ENCODE measurements at regions not wholly inside any gene's neighbourhood (a gene's known extent, or its start where the extent isn't known, plus 50 kb on each side); places are given as distances from the start of the nearest gene placed in this dataset.
A peak's percentile ranks its signal among the peaks of the same experiment; 100 is the strongest.

GRCh38 chr2:128531856-128532255 lies 213.2 kb upstream of the HS6ST1 start:
- no peak for DNase-seq (ENCODE audit: low read depth)
- no peak overlapping the region for H3K4me3 ChIP-seq (ENCODE audit: low read length)
- TF ChIP-seq CTCF (conservative IDR thresholded peaks at IDR 0.05; ENCODE audit: low read length), result peak; percentile 22; the same call in 1 of the 2 replicates

GRCh38 chr2:128533101-128533500 lies 214.4 kb upstream of the HS6ST1 start:
- no peak overlapping the region for H3K4me3 ChIP-seq (ENCODE audit: low read length)
- no peak for TF ChIP-seq CTCF (conservative IDR thresholded peaks at IDR 0.05; ENCODE audit: low read length)
- DNase-seq (ENCODE audit: low read depth), result no peak

- TF ChIP-seq CTCF (conservative IDR thresholded peaks at IDR 0.05; ENCODE audit: low read length), result no peak
These were observed 216.2 kb upstream of the HS6ST1 start for GRCh38 chr2:128534688-128535392.

GRCh38 chr2:128535953-128536352 lies 217.3 kb upstream of the HS6ST1 start:
- TF ChIP-seq CTCF (conservative IDR thresholded peaks at IDR 0.05; ENCODE audit: low read length), result no peak
- DNase-seq (ENCODE audit: low read depth), result peak; percentile 80
- H3K4me3 ChIP-seq (ENCODE audit: low read length), result no peak overlapping the region

More at GRCh38 chr2:128534688-128535392, 216.2 kb upstream of the HS6ST1 start:
- no peak for DNase-seq (ENCODE audit: low read depth)
- no peak overlapping the region for H3K4me3 ChIP-seq (ENCODE audit: low read length)

GRCh38 chr2:128536925-128537620 lies 218.4 kb upstream of the HS6ST1 start:
- no peak for TF ChIP-seq CTCF (conservative IDR thresholded peaks at IDR 0.05; ENCODE audit: low read length)
- H3K4me3 ChIP-seq (ENCODE audit: low read length), result no peak overlapping the region
- peak; percentile 79 for DNase-seq (ENCODE audit: low read depth)

- DNase-seq (ENCODE audit: low read depth), result peak; percentile 49
These were observed 219.0 kb upstream of the HS6ST1 start for GRCh38 chr2:128537646-128538045.

More at GRCh38 chr2:128537646-128538045, 219.0 kb upstream of the HS6ST1 start:
- no peak overlapping the region for H3K4me3 ChIP-seq (ENCODE audit: low read length)
- TF ChIP-seq CTCF (conservative IDR thresholded peaks at IDR 0.05; ENCODE audit: low read length), result no peak

Data from AG10803 (cell line).